ENCODE measurements at regions not wholly inside any gene's neighbourhood (a gene's known extent, or its start where the extent isn't known, plus 50 kb on each side); places are given as distances from the start of the nearest gene placed in this dataset.

GRCh38 chr2:9697909-9698308, 67.1 kb upstream of the YWHAQ start:
- no peaks in the 10 kb centered on the region for H3K27me3 ChIP-seq (ENCODE audit: control insufficient read depth, insufficient read depth)
- H3K9me3 ChIP-seq (ENCODE audit: control insufficient read depth, low read length) = no peaks in the 10 kb centered on the region
- DNase-seq (no peak), ATAC-seq (no peak)
- no peaks in the 10 kb centered on the region for H3K4me1 ChIP-seq (ENCODE audit: control insufficient read depth, insufficient read depth, low read length)
- no peak overlapping the region for H3K27ac ChIP-seq (ENCODE audit: low read length)
- WGBS = 72% methylated on average over 5 of the region's 5 CpGs
- no peak overlapping the region for H3K4me3 ChIP-seq (ENCODE audit: low read length)
- intact Hi-C loops (cut with DNase I) = no loop called here

DNA sequence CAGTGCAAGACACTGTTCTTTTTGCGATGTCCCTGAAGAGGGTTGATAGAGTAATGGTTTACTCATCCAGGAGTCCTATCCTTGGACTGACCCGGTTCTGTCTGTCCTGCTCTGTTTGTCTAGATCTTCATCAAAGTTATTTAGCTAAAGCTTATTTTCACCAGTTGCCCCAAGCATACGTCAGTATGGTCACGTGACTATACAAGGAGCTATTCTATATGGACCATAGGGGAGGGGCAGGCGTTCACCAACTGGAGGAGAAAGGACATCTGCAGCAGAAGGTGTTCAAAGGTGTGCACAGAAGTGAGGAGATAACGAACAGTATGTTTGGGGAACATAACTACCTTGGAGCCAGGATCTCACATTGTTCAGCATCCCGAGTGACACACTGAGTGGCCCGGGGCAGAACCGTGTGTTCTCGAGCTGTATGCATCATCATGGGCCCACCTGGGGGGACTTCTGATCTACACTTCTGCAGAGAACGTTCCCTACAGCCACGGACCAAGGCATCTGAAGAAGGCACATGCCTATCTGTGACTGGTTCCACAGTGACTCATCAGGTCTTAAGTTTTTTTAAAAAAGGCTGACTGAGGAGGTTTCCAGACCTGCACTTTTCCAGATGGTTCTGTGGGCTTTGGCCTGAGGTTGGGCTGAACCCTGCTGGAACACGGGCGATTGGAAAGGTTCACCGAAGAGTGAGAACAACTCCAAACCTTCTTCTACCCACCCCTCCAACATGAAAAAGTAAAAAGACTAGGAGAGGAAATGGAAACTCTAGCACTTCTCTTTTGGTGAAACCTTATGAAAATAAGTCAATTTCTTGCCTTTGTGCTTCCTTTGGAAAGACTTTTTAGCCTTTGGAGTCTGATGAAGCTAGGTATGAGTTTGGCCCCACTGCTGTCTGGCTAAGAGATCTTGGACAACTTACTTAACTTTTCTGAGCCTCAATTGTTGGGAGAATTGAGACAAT, 68.6 kb upstream of the YWHAQ start:
- H3K27ac ChIP-seq (ENCODE audit: low read length) = no peak overlapping the region
- intact Hi-C loops (cut with DNase I) = no loop called here
- no peaks in the 10 kb centered on the region for H3K9me3 ChIP-seq (ENCODE audit: control insufficient read depth, low read length)
- 84% methylated on average over 15 of the region's 15 CpGs for WGBS
- H3K4me3 ChIP-seq (ENCODE audit: low read length) = no peak overlapping the region
- no peak for DNase-seq
- peaks cover 2% of the 10 kb centered on the region for H3K4me1 ChIP-seq (ENCODE audit: control insufficient read depth, insufficient read depth, low read length)
- ATAC-seq = no peak
- H3K27me3 ChIP-seq (ENCODE audit: control insufficient read depth, insufficient read depth) = no peaks in the 10 kb centered on the region

- Histone ChIP-seq H3K27ac (ENCODE audit: low read length) (no peak overlapping the region), H3K4me3 (ENCODE audit: low read length) (no peak overlapping the region), H3K4me1 (ENCODE audit: control insufficient read depth, insufficient read depth, low read length) (peaks cover 2% of the 10 kb centered on the region), H3K9me3 (ENCODE audit: control insufficient read depth, low read length) (no peaks in the 10 kb centered on the region), H3K27me3 (ENCODE audit: control insufficient read depth, insufficient read depth) (no peaks in the 10 kb centered on the region)
- 66% methylated on average over 4 of the region's 4 CpGs for WGBS
- ATAC-seq (no peak), DNase-seq (no peak)
- intact Hi-C loops (cut with DNase I) = no loop called here
Observed at GRCh38 chr2:9700109-9700495, 69.3 kb upstream of the YWHAQ start.

DNA sequence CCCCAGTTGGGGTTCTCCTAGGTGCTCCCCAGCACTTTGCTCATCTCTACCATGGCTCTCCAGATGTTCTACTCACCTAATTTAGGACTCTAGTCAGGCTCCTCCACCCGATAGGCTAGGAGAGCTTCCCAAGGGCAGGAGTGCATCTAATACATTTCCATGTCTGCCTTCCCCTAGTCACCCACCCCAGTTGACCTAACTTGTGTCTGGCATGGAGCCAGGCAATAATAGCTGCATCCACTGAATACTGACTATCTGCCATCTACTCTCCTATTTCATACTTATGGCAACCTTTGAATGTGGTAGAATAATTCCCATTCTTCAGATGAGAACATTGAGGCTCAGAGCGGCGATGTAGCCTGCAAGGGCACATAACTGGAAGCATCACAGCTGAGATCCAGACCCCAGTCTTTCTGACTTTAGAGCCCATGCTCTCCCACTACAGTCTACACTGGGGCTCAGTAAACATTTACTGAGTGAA, 71.8 kb upstream of the YWHAQ start:
- intact Hi-C loops (cut with DNase I) = no loop called here
- H3K4me1 ChIP-seq (ENCODE audit: control insufficient read depth, insufficient read depth, low read length) = peaks cover 2% of the 10 kb centered on the region
- H3K27me3 ChIP-seq (ENCODE audit: control insufficient read depth, insufficient read depth) = no peaks in the 10 kb centered on the region
- no peak for ATAC-seq
- no peak overlapping the region for H3K27ac ChIP-seq (ENCODE audit: low read length)
- WGBS = 93% methylated on average over 3 of the region's 3 CpGs
- H3K9me3 ChIP-seq (ENCODE audit: control insufficient read depth, low read length) = no peaks in the 10 kb centered on the region
- H3K4me3 ChIP-seq (ENCODE audit: low read length) = no peak overlapping the region
- DNase-seq = no peak

DNA sequence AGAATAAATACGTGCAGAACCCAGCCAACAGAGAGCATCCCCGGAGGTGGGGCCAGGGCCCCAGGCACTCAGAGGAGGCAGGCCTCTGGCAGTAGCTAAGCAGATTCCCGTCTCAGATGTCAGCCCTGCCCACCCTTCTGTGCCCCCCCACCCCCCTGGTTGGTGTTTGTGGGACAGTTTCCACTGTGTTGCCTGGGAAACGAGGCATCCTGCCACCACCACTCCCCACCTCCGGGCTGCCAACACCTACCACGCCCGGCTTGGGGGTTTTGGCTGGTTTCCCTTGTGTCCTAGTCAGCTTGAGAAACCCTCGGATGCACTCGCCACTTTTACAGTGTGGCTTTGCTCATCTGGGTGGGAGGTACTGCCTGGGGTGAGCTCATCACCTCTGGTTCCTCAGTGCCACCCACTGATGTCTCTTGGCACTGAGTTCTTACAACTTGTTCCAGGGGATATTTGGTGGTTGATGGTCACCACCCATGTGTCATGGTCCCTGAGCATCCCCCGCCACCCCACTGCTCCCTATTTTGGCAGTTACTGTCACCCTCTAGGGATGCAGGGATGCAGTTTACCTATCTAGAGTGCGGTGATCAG, 72.4 kb upstream of the YWHAQ start:
- H3K27ac ChIP-seq (ENCODE audit: low read length) = no peak overlapping the region

DNA sequence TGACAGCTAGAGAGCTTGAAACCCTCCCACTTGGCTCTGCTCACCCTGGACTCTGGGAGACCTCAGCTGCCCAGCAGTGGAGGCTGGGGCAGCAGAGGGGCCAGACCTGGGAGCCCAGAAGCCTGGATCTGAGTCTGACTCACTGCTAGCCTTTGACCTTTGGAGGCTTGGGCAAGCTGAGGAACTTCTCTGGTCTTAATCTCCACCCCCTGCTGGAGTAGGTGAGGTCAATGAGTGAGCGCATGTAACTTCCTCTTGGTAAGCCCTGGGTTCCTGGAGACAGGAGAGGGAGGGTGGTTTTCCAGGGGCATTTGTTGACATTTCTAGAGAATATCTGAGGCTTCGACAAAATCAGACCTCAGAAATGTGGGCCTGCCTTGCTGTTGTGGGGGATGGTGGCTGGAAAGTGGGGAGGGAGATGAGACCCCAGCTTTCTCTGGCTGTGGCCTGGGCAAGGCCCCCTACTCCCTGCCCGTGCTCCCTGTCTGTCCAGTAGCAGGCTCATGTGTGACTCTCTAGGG, 73.0 kb upstream of the YWHAQ start:
- H3K4me3 ChIP-seq (ENCODE audit: low read length) = no peak overlapping the region
- no peak overlapping the region for H3K27ac ChIP-seq (ENCODE audit: low read length)
- ATAC-seq (peak; percentile 38 to 74), DNase-seq (no peak)
- 50% methylated on average over 3 of the region's 3 CpGs for WGBS
- no peaks in the 10 kb centered on the region for H3K27me3 ChIP-seq (ENCODE audit: control insufficient read depth, insufficient read depth)
- H3K4me1 ChIP-seq (ENCODE audit: control insufficient read depth, insufficient read depth, low read length) = peaks cover 2% of the 10 kb centered on the region
- intact Hi-C loops (cut with DNase I) = no loop called here
- no peaks in the 10 kb centered on the region for H3K9me3 ChIP-seq (ENCODE audit: control insufficient read depth, low read length)

More for the DNA sequence above, 72.4 kb upstream of the YWHAQ start:
- H3K4me3 ChIP-seq (ENCODE audit: low read length) = no peak overlapping the region
- DNase-seq = peak; percentile 74 to 85 (median 78)
- peak; percentile 79 to 82 for ATAC-seq
- intact Hi-C loops (cut with DNase I) = no loop called here
- peaks cover 2% of the 10 kb centered on the region for H3K4me1 ChIP-seq (ENCODE audit: control insufficient read depth, insufficient read depth, low read length)
- H3K9me3 ChIP-seq (ENCODE audit: control insufficient read depth, low read length) = no peaks in the 10 kb centered on the region
- WGBS = 30% methylated on average over 11 of the region's 11 CpGs
- H3K27me3 ChIP-seq (ENCODE audit: control insufficient read depth, insufficient read depth) = no peaks in the 10 kb centered on the region

DNA sequence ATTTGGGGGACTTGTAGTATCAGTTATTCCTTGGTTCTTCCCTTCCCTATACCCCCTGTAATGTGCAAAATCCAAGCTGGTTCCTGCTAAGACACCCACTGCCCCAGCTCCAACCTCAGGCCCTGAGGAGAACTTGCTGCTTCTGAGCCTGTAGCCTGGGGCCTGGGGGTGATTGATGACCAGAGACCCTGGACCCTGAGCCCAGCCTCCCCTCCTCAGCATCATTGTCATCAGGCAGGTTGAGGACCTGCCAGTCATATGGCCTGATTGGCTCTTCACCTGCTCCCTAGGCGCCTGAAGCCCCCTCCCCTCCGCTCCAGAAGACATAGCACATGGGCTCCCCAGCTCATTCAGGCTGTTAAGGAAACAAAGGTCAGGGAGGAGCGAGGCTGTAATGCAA, 73.8 kb upstream of the YWHAQ start:
- 97% methylated on average over 3 of the region's 3 CpGs for WGBS
- intact Hi-C loops (cut with DNase I) = no loop called here
- ATAC-seq (no peak), DNase-seq (no peak)
- Histone ChIP-seq H3K4me1 (ENCODE audit: control insufficient read depth, insufficient read depth, low read length) (peaks cover 2% of the 10 kb centered on the region), H3K9me3 (ENCODE audit: control insufficient read depth, low read length) (no peaks in the 10 kb centered on the region), H3K4me3 (ENCODE audit: low read length) (no peak overlapping the region), H3K27me3 (ENCODE audit: control insufficient read depth, insufficient read depth) (no peaks in the 10 kb centered on the region), H3K27ac (ENCODE audit: low read length) (no peak overlapping the region)

DNA sequence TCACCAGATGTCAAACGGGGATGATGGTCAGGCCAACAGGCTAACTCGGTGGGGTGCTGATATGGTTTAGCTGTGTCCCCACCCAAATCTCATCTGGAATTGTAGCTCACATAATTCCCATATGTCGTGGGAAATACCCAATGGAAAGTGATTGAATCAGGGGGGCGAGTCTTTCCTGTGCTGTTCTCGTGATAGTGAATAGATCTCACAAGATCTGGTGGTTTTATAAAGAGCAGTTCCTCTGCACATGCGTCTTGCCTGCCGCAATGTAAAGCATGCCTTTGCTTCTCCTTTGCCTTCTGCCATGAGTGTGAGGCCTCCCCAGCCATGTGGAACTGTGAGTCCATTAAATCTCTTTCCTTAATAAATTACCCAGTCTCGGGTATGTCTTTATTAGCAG, 74.4 kb upstream of the YWHAQ start:
- Histone ChIP-seq H3K4me1 (ENCODE audit: control insufficient read depth, insufficient read depth, low read length) (peaks cover 2% of the 10 kb centered on the region), H3K27me3 (ENCODE audit: control insufficient read depth, insufficient read depth) (no peaks in the 10 kb centered on the region), H3K9me3 (ENCODE audit: control insufficient read depth, low read length) (no peaks in the 10 kb centered on the region), H3K4me3 (ENCODE audit: low read length) (no peak overlapping the region), H3K27ac (ENCODE audit: low read length) (no peak overlapping the region)
- ATAC-seq = no peak
- intact Hi-C loops (cut with DNase I) = no loop called here
- 88% methylated on average over 8 of the region's 8 CpGs for WGBS
- DNase-seq = no peak

- no peak overlapping the region for H3K4me3 ChIP-seq (ENCODE audit: low read length)
- peaks cover 2% of the 10 kb centered on the region for H3K4me1 ChIP-seq (ENCODE audit: control insufficient read depth, insufficient read depth, low read length)
- no peak for ATAC-seq
- H3K9me3 ChIP-seq (ENCODE audit: control insufficient read depth, low read length) = no peaks in the 10 kb centered on the region
- 79% methylated on average over 6 of the region's 6 CpGs for WGBS
- no peaks in the 10 kb centered on the region for H3K27me3 ChIP-seq (ENCODE audit: control insufficient read depth, insufficient read depth)
- no peak overlapping the region for H3K27ac ChIP-seq (ENCODE audit: low read length)
- intact Hi-C loops (cut with DNase I) = no loop called here
- DNase-seq = no peak
Observed at GRCh38 chr2:9707008-9707407, 76.2 kb upstream of the YWHAQ start.

- H3K9me3 ChIP-seq (ENCODE audit: control insufficient read depth, low read length) = no peaks in the 10 kb centered on the region
- H3K27me3 ChIP-seq (ENCODE audit: control insufficient read depth, insufficient read depth) = no peaks in the 10 kb centered on the region
- ATAC-seq = no peak
- H3K4me3 ChIP-seq (ENCODE audit: low read length) = no peak overlapping the region
- WGBS = 84% methylated on average over 10 of the region's 10 CpGs
- no peak for DNase-seq
- H3K4me1 ChIP-seq (ENCODE audit: control insufficient read depth, insufficient read depth, low read length) = peaks cover 4% of the 10 kb centered on the region
- intact Hi-C loops (cut with DNase I) = no loop called here
- no peak overlapping the region for H3K27ac ChIP-seq (ENCODE audit: low read length)
Observed at GRCh38 chr2:9707611-9708160, 76.9 kb upstream of the YWHAQ start.
